SK-N-SH (cell line): ENCODE measurements at regions not wholly inside any gene's neighbourhood (a gene's known extent, or its start where the extent isn't known, plus 50 kb on each side); places are given as distances from the start of the nearest gene placed in this dataset.
A peak's percentile ranks its signal among the peaks of the same experiment; 100 is the strongest.

Source experiments
- CTCF ChIA-PET: fragments of 300-600, 350-600 bp; formaldehyde crosslinking; extraction: SDS; loops from one replicate; lab custom pipeline; 2021; lab: Yijun Ruan, JAX
- POLR2A ChIA-PET: fragments of 350-600 bp; sonication (Branson Sonifier 250); formaldehyde crosslinking; extraction: SDS; loops from one replicate; lab custom pipeline; 2020; ENCODE audit warnings: antibody characterized with exemption, inconsistent platforms; lab: Yijun Ruan, JAX
- DNase-seq: peaks from one replicate; pipeline ENCODE4 v3.0.0; 2012
- H2AFZ ChIP-seq: fragments of 200-600 bp; sonication (generic); 2 replicates; pipeline ENCODE4 v1.8.1; 2016; ENCODE audit warnings: antibody characterized with exemption, mild to moderate bottlenecking, low read depth
- H3F3A ChIP-seq: fragments of 200-600 bp; sonication (generic); replicated peaks from 2 replicates; pipeline ENCODE3; 2016; ENCODE audit warnings: antibody characterized with exemption, mild to moderate bottlenecking; ENCODE audit not compliant: insufficient read depth
- H3K27ac ChIP-seq, 2 experiments: fragments of 200-500 bp in 1 of 2; fragments of 200-600 bp in 1 of 2; sonication (Bioruptor generic) in 1 of 2; sonication (generic), shearing (Covaris generic) in 1 of 2; 2 replicates each; pipeline versions ENCODE4 v1.5.1 to v1.6.1; 2014 to 2016; ENCODE audit warnings: low read depth in 2 of 2, inconsistent platforms in 1 of 2, low read length in 1 of 2, mild to moderate bottlenecking in 1 of 2, mixed read lengths in 1 of 2
- H3K27me3 ChIP-seq: fragments of 200-600 bp; sonication (generic), shearing (Covaris generic); 2 replicates; pipeline ENCODE4 v1.6.1; 2016; ENCODE audit warnings: mixed run types; ENCODE audit not compliant: insufficient read depth
- H3K36me3 ChIP-seq, 2 experiments: fragments of 200-500 bp in 1 of 2; fragments of 200-600 bp in 1 of 2; sonication (Bioruptor generic) in 1 of 2; sonication (generic) in 1 of 2; replicated peaks in 1 of 2; 2 replicates each; pipeline versions ENCODE3 to v1.5.1; 2014 to 2016; ENCODE audit warnings: low read length in 1 of 2, mild to moderate bottlenecking in 1 of 2; ENCODE audit not compliant: insufficient read depth in 2 of 2, control insufficient read depth in 1 of 2
- H3K4me1 ChIP-seq, 2 experiments: fragments of 200-500 bp in 1 of 2; fragments of 200-600 bp in 1 of 2; sonication (Bioruptor generic) in 1 of 2; sonication (generic), shearing (Covaris generic) in 1 of 2; 2 replicates each; pipeline versions ENCODE4 v1.5.1 to v1.6.1; 2014 to 2016; ENCODE audit warnings: low read depth in 1 of 2, low read length in 1 of 2, mixed run types in 1 of 2; ENCODE audit not compliant: insufficient read depth in 2 of 2, control insufficient read depth in 1 of 2
- H3K4me2 ChIP-seq: fragments of 200-600 bp; sonication (generic), shearing (Covaris generic); 2 replicates; pipeline ENCODE4 v1.6.1; 2017; ENCODE audit warnings: mixed run types
- H3K4me3 ChIP-seq, 2 experiments: fragments of 200-500 bp in 1 of 2; fragments of 200-600 bp in 1 of 2; sonication (Bioruptor generic) in 1 of 2; sonication (generic), shearing (Covaris generic) in 1 of 2; 2 replicates each; pipeline versions ENCODE4 v1.5.1 to v1.8.1; 2014 to 2016; ENCODE audit warnings: low read depth in 2 of 2, inconsistent platforms in 1 of 2, low read length in 1 of 2, mild to moderate bottlenecking in 1 of 2, mixed read lengths in 1 of 2, moderate library complexity in 1 of 2
- H3K79me2 ChIP-seq: fragments of 200-600 bp; sonication (generic); 2 replicates; pipeline ENCODE4 v1.8.1; 2017; ENCODE audit warnings: mild to moderate bottlenecking; ENCODE audit not compliant: insufficient read depth
- H3K9ac ChIP-seq: fragments of 200-600 bp; sonication (generic); 2 replicates; pipeline ENCODE4 v1.6.1; 2017; ENCODE audit warnings: mixed run types
- H3K9me2 ChIP-seq: fragments of 200-600 bp; sonication (generic); 2 replicates; pipeline ENCODE4 v1.6.1; 2017; ENCODE audit warnings: mixed run types
- H3K9me3 ChIP-seq: fragments of 200-600 bp; sonication (generic); 2 replicates; pipeline ENCODE4 v1.6.1; 2017; ENCODE audit warnings: mixed run types, mild to moderate bottlenecking, moderate library complexity
- H4K20me1 ChIP-seq: fragments of 200-600 bp; sonication (generic); 2 replicates; pipeline ENCODE4 v1.6.1; 2017; ENCODE audit warnings: mild to moderate bottlenecking, mixed run types; ENCODE audit not compliant: insufficient read depth
- ELF1 ChIP-seq: IDR thresholded peaks from 2 replicates; pipeline ENCODE4 v1.4.0; 2012
- RAD21 ChIP-seq: IDR thresholded peaks from 2 replicates; pipeline ENCODE4 v1.6.1; 2012; ENCODE audit warnings: mild to moderate bottlenecking, low read length
- RFX5 ChIP-seq: IDR thresholded peaks from 2 replicates; pipeline ENCODE4 v1.6.1; 2012; ENCODE audit warnings: mild to moderate bottlenecking, improper control_type of control experiment, low read length
- SMC3 ChIP-seq: IDR thresholded peaks from 2 replicates; pipeline ENCODE4 v1.6.1; 2012; ENCODE audit warnings: low read depth, low read length, improper control_type of control experiment
- USF2 ChIP-seq: fragments of 150-350 bp; IDR thresholded peaks from 2 replicates; pipeline ENCODE4 v1.6.1; 2017; ENCODE audit warnings: antibody characterized with exemption, low read length, low read depth, borderline replicate concordance
- WGBS: methylation state at CpG from one replicate; pipeline ENCODE4 v1.1.6; 2017; ENCODE audit warnings: low lambda C conversion rate; 5-methylcytosine and 5-hydroxymethylcytosine counted together
- TF ChIP-seq, protein P1 (sequence below): fragments of 200-600 bp; sonication (generic); IDR thresholded peaks from 2 replicates; pipeline ENCODE4 v1.6.1; 2017; ENCODE audit warnings: antibody characterized with exemption, mild to moderate bottlenecking, moderate library complexity
- TF ChIP-seq, protein P2 (sequence below): IDR thresholded peaks from 2 replicates; pipeline ENCODE4 v1.6.1; 2012; ENCODE audit warnings: mild to moderate bottlenecking, low read depth, low read length, moderate library complexity

DNA sequence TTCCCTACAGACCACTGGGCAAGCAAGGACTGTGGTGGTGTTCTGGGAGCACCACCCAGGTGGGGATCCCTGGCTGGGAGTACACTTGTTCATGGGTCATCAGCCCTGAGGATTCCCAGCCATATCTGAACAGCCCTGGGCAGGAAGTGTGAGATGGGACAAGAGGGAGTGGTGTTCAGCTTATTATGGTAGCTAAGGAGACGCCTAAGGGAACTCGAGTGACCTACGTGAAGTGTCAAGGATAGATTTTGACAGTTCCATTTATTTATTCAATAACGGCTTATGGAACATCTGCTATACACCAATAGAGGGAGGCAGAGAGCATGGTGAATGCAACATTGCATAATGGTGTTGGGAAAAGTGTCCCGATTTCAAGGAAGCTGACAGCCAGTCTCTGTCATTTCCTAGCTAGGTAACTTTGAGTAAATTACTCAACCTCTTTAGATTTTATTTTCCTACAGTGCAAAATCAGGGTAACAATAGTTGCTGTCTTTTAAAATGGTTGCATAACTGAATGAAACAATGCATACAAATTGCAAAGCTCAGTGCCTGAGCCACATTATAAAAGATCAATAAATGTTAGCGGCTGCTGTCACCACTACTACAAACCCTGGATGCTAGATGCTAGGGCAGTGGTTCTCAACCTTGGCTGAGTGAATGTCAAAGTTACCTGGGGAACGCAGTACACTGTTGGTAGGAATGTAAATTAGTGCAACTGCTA is 534.1 kb downstream of the GRIN2A start:
- Histone ChIP-seq H2AFZ (no peak overlapping the region), H3K4me2 (no peak overlapping the region), H3K9ac (no peak overlapping the region), H3K4me3 (no peak overlapping the region), H3K9me2 (no peaks in the 10 kb centered on the region), H3K27ac (no peak overlapping the region), H3F3A (no peaks in the 10 kb centered on the region), H4K20me1 (no peaks in the 10 kb centered on the region), H3K27me3 (no peaks in the 10 kb centered on the region), H3K36me3 (no peaks in the 10 kb centered on the region), H3K9me3 (no peaks in the 10 kb centered on the region), H3K4me1 (no peaks in the 10 kb centered on the region), H3K79me2 (no peaks in the 10 kb centered on the region)
- DNase-seq: peak; percentile 33
- 13% methylated on average over 7 of the region's 7 CpGs for WGBS
- ChIA-PET POLR2A (no interaction called here), CTCF (interaction anchor here (0.6 to 3.3 kb wide), 30 partner anchors 10 to 862 kb away, joined by 3 to 32 read pairs (median 4); partner anchors contain the start of gene GRIN2A)
- TF ChIP-seq, protein P1, sequence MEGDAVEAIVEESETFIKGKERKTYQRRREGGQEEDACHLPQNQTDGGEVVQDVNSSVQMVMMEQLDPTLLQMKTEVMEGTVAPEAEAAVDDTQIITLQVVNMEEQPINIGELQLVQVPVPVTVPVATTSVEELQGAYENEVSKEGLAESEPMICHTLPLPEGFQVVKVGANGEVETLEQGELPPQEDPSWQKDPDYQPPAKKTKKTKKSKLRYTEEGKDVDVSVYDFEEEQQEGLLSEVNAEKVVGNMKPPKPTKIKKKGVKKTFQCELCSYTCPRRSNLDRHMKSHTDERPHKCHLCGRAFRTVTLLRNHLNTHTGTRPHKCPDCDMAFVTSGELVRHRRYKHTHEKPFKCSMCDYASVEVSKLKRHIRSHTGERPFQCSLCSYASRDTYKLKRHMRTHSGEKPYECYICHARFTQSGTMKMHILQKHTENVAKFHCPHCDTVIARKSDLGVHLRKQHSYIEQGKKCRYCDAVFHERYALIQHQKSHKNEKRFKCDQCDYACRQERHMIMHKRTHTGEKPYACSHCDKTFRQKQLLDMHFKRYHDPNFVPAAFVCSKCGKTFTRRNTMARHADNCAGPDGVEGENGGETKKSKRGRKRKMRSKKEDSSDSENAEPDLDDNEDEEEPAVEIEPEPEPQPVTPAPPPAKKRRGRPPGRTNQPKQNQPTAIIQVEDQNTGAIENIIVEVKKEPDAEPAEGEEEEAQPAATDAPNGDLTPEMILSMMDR: peak; percentile 45
- TF ChIP-seq ELF1: no peak
- TF ChIP-seq SMC3: peak; percentile 54; the same call in 1 of the 2 replicates
- TF ChIP-seq RAD21: peak; percentile 67

- no peak overlapping the region for H3K4me2 ChIP-seq
- WGBS: 18% methylated on average over 1 of the region's 1 CpG
- H2AFZ ChIP-seq: no peak overlapping the region
- no peak overlapping the region for H3K9ac ChIP-seq
- no peak for DNase-seq
- TF ChIP-seq USF2: no peak
- TF ChIP-seq, protein P2, sequence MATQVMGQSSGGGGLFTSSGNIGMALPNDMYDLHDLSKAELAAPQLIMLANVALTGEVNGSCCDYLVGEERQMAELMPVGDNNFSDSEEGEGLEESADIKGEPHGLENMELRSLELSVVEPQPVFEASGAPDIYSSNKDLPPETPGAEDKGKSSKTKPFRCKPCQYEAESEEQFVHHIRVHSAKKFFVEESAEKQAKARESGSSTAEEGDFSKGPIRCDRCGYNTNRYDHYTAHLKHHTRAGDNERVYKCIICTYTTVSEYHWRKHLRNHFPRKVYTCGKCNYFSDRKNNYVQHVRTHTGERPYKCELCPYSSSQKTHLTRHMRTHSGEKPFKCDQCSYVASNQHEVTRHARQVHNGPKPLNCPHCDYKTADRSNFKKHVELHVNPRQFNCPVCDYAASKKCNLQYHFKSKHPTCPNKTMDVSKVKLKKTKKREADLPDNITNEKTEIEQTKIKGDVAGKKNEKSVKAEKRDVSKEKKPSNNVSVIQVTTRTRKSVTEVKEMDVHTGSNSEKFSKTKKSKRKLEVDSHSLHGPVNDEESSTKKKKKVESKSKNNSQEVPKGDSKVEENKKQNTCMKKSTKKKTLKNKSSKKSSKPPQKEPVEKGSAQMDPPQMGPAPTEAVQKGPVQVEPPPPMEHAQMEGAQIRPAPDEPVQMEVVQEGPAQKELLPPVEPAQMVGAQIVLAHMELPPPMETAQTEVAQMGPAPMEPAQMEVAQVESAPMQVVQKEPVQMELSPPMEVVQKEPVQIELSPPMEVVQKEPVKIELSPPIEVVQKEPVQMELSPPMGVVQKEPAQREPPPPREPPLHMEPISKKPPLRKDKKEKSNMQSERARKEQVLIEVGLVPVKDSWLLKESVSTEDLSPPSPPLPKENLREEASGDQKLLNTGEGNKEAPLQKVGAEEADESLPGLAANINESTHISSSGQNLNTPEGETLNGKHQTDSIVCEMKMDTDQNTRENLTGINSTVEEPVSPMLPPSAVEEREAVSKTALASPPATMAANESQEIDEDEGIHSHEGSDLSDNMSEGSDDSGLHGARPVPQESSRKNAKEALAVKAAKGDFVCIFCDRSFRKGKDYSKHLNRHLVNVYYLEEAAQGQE: no peak
- TF ChIP-seq RFX5: no peak
- no peak overlapping the region for H3K27ac ChIP-seq
- H3K27me3 ChIP-seq: no peaks in the 10 kb centered on the region
- H3K36me3 ChIP-seq: no peaks in the 10 kb centered on the region
- H4K20me1 ChIP-seq: no peaks in the 10 kb centered on the region
- ChIA-PET POLR2A (no interaction called here), CTCF (no interaction called here)
- no peaks in the 10 kb centered on the region for H3F3A ChIP-seq
- H3K9me2 ChIP-seq: no peaks in the 10 kb centered on the region
- H3K9me3 ChIP-seq: no peaks in the 10 kb centered on the region
- H3K4me3 ChIP-seq: no peak overlapping the region
- H3K4me1 ChIP-seq: no peaks in the 10 kb centered on the region
- no peaks in the 10 kb centered on the region for H3K79me2 ChIP-seq
Measured at GRCh38 chr16:9650284-9650683, 531.9 kb downstream of the GRIN2A start.
